Prostate gland (tissue), 2 donors: ENCODE measurements at regions not wholly inside any gene's neighbourhood (a gene's known extent, or its start where the extent isn't known, plus 50 kb on each side); places are given as distances from the start of the nearest gene placed in this dataset.

ENCODE experiments used
- DNase-seq: peaks from one replicate; pipeline ENCODE4 v3.0.0-alpha.2; 2019; ENCODE audit warnings: low spot score
- H3K27ac ChIP-seq, 2 donors: fragments of 200-600 bp; sonication (generic); 2 replicates each; pipeline ENCODE4 v1.5.1; 2017 to 2019
- H3K27me3 ChIP-seq: fragments of 200-600 bp; sonication (generic); replicated peaks from 2 replicates; pipeline ENCODE4 v1.5.1; 2019; ENCODE audit not compliant: insufficient read depth
- H3K36me3 ChIP-seq, 2 donors: fragments of 200-600 bp; sonication (generic); 1 replicate in 1 of 2; 2 replicates in 1 of 2; pipeline versions ENCODE4 v1.5.1 to v1.8.1; 2017 to 2019
- H3K4me1 ChIP-seq: fragments of 200-600 bp; sonication (generic); replicated peaks from 2 replicates; pipeline ENCODE4 v1.5.1; 2019
- H3K4me3 ChIP-seq, 2 donors: fragments of 200-600 bp; sonication (generic); 2 replicates each; pipeline ENCODE4 v1.5.1; 2017 to 2019
- H3K9me3 ChIP-seq: fragments of 200-600 bp; sonication (generic); 2 replicates; pipeline ENCODE4 v1.5.1; 2017
- CTCF ChIP-seq, 4 experiments: fragments of 200-600 bp in 2 of 4; fragments of 450-650 bp in 2 of 4; sonication (generic) in 2 of 4; IDR thresholded peaks; 1 replicate in 3 of 4; 2 replicates in 1 of 4; pipeline ENCODE4 v1.5.1; 2016 to 2019; ENCODE audit warnings: antibody characterized with exemption in 4 of 4, mild to moderate bottlenecking in 2 of 4, moderate library complexity in 2 of 4
- POLR2A ChIP-seq: fragments of 450-650 bp; IDR thresholded peaks from one replicate; pipeline ENCODE4 v1.6.1; 2016; ENCODE audit warnings: antibody characterized with exemption, mild to moderate bottlenecking
- POLR2AphosphoS5 ChIP-seq: sonication (generic); formaldehyde crosslinking; IDR thresholded peaks from one replicate; pipeline ENCODE4 v1.6.1; 2017; ENCODE audit warnings: antibody characterized with exemption
- WGBS: methylation state at CpG from one replicate; pipeline ENCODE4 v1.1.5; 2018; 5-methylcytosine and 5-hydroxymethylcytosine counted together
- intact Hi-C: fragments of 100-400 bp; cut with DNase I; formaldehyde crosslinking; loops from one replicate; pipeline ENCODE4 v1.14.2; 2022

DNA sequence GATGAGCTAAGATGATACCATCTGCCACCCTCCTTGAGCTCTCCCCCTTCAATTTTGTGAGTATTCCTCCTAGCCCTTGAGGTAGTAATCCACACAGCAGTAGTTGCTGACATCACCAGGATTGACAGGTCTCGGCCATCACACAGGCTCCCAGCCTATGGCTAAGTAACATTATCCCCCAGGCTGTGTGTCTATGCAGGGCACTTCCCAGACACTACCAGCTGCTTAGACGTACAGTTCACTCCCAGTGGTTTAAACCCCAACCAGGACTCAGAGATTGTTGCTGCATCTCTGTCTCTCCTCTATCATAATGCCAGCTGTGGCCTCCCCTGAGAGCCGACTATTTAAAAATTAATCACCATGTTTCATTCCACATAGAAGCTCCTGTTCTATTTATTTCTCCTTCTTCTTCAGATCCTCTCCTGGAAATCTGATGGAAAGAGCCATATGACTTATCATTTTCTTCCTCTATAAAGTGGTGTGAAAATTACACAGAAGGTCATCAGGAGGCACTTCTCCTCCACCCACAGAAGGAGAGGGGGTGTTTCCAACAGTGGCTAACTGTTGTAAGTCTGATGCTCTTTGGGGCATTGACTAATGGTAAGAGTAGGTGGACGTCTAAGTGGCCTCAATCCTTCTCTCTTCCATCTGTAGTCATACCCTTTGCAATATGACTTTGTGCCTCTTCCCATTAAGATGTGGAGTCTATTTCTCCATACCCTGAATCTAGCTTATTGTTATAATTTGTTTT, 396.3 kb downstream of the SETD4 start:
- intact Hi-C loops, result no loop called here
- TF ChIP-seq CTCF (IDR thresholded peaks at IDR 0.05) (no peak), POLR2AphosphoS5 (no peak), POLR2A (no peak)
- Histone ChIP-seq H3K4me1 (no peaks in the 10 kb centered on the region), H3K36me3 (no peaks in the 10 kb centered on the region), H3K9me3 (no peaks in the 10 kb centered on the region), H3K4me3 (no peak overlapping the region), H3K27ac (no peak overlapping the region), H3K27me3 (no peaks in the 10 kb centered on the region)
- DNase-seq, result no peak
- WGBS, result 77% methylated on average over 4 of the region's 4 CpGs

- H3K9me3 ChIP-seq, result no peaks in the 10 kb centered on the region
- H3K27me3 ChIP-seq, result no peaks in the 10 kb centered on the region
- TF ChIP-seq POLR2AphosphoS5, result no peak
- TF ChIP-seq CTCF (IDR thresholded peaks at IDR 0.05), result no peak
- no peak for TF ChIP-seq POLR2A
- H3K4me3 ChIP-seq, result no peak overlapping the region
- intact Hi-C loops, result no loop called here
- no peaks in the 10 kb centered on the region for H3K4me1 ChIP-seq
- no peaks in the 10 kb centered on the region for H3K36me3 ChIP-seq
- 29% methylated on average over 3 of the region's 3 CpGs for WGBS
- H3K27ac ChIP-seq, result no peak overlapping the region
- no peak for DNase-seq
Observed at GRCh38 chr21:35658242-35658641, 402.1 kb downstream of the SETD4 start.

- WGBS, result 81% methylated on average over 2 of the region's 2 CpGs
- intact Hi-C loops, result no loop called here
- H3K4me1 ChIP-seq, result no peaks in the 10 kb centered on the region
- TF ChIP-seq POLR2AphosphoS5 (no peak), POLR2A (no peak), CTCF (IDR thresholded peaks at IDR 0.05) (no peak)
- H3K9me3 ChIP-seq, result no peaks in the 10 kb centered on the region
- DNase-seq, result no peak
- H3K27ac ChIP-seq, result no peak overlapping the region
- no peak overlapping the region for H3K4me3 ChIP-seq
- H3K27me3 ChIP-seq, result peaks cover 2% of the 10 kb centered on the region
- no peaks in the 10 kb centered on the region for H3K36me3 ChIP-seq
Observed at GRCh38 chr21:35652872-35653271, 407.5 kb downstream of the SETD4 start.

DNA sequence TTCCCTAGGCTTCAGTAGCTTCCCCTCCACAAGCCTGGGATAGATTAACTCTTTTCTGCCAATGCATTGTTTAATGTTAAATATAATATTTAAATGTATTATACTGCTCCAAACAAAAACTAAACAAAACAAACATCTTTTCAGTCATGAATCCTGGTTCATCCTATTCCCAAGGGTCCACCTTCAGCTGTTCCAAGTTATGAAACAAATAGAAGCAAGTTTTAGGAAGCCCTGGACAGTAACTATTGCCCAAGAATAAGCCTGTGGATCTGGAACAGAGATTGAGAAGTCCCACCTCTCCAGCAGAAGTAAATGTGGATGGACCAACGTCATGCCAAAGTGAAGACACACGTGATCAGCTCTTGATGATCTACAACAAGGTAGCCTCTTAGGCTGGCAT, 408.1 kb downstream of the SETD4 start:
- Histone ChIP-seq H3K4me1 (no peaks in the 10 kb centered on the region), H3K9me3 (no peaks in the 10 kb centered on the region), H3K36me3 (no peaks in the 10 kb centered on the region), H3K27ac (no peak overlapping the region), H3K4me3 (no peak overlapping the region), H3K27me3 (peaks cover 2% of the 10 kb centered on the region)
- TF ChIP-seq CTCF (IDR thresholded peaks at IDR 0.05) (no peak), POLR2A (no peak), POLR2AphosphoS5 (no peak)
- DNase-seq, result no peak
- 88% methylated on average over 2 of the region's 2 CpGs for WGBS
- intact Hi-C loops, result no loop called here

GRCh38 chr21:35651196-35651595, 409.1 kb downstream of the SETD4 start:
- TF ChIP-seq CTCF (IDR thresholded peaks at IDR 0.05), result no peak
- no peak for TF ChIP-seq POLR2AphosphoS5
- TF ChIP-seq POLR2A, result no peak
- H3K4me3 ChIP-seq, result no peak overlapping the region
- no peak overlapping the region for H3K27ac ChIP-seq
- 42% methylated on average over 4 of the region's 4 CpGs for WGBS
- H3K4me1 ChIP-seq, result no peaks in the 10 kb centered on the region
- H3K27me3 ChIP-seq, result peaks cover 2% of the 10 kb centered on the region
- no peaks in the 10 kb centered on the region for H3K9me3 ChIP-seq
- intact Hi-C loops, result no loop called here
- H3K36me3 ChIP-seq, result no peaks in the 10 kb centered on the region
- no peak for DNase-seq
